ENCODE measurements at regions not wholly inside any gene's neighbourhood (a gene's known extent, or its start where the extent isn't known, plus 50 kb on each side); places are given as distances from the start of the nearest gene placed in this dataset.

DNA sequence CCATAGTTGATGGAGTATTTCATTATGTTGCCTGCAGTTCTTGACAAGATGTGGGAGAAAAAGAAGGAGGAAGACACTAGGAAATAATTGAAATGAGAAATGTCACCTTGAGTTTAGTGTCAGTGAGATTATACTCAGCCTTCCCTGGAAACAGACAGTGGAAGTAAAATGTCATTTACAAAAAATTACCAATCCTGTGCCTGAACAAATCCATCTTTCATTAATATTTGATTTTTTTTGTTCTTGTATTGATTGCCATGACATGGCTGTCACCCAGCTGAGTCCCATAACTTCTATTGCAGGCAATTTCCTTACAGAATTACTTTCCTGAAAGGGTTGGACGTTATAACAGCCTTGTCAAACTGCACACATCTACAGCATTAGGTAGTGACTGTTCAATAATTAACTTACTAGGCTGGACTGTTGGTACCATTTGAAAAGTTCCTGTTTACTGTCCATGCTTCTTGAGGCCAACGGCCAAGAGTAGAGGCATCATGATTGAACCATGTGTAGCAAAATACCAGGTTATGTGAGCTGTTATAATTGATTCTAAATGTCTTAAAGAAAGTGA, 572.2 kb upstream of the LMCD1 start:
- no peak overlapping the region for H3K27ac ChIP-seq (ENCODE audit: low read depth, low read length)
- H3K4me1 ChIP-seq (ENCODE audit: control insufficient read depth, low read length) = no peaks in the 10 kb centered on the region
- H3K9me3 ChIP-seq (ENCODE audit: control insufficient read depth, insufficient read depth, low read length) = no peaks in the 10 kb centered on the region
- no peaks in the 10 kb centered on the region for H3K79me2 ChIP-seq (ENCODE audit: control insufficient read depth, low read length)
- no peaks in the 10 kb centered on the region for H3K9me2 ChIP-seq (replicated peaks; ENCODE audit: control insufficient read depth, low read length)
- no peaks in the 10 kb centered on the region for H3K27me3 ChIP-seq (ENCODE audit: control insufficient read depth, low read length)
- no peaks in the 10 kb centered on the region for H3K36me3 ChIP-seq (ENCODE audit: control insufficient read depth, low read length)
- no peak for TF ChIP-seq EZH2phosphoT487 (IDR thresholded peaks at IDR 0.05; ENCODE audit: borderline replicate concordance, low read length)
- no peaks in the 10 kb centered on the region for H3F3A ChIP-seq (ENCODE audit: control insufficient read depth, insufficient read depth)
- H4K20me1 ChIP-seq (ENCODE audit: control insufficient read depth, insufficient read depth, low read depth, low read length) = no peaks in the 10 kb centered on the region
- no peak overlapping the region for H3K4me3 ChIP-seq (ENCODE audit: low read length)
- H3K4me2 ChIP-seq (ENCODE audit: low read length) = no peak overlapping the region

DNA sequence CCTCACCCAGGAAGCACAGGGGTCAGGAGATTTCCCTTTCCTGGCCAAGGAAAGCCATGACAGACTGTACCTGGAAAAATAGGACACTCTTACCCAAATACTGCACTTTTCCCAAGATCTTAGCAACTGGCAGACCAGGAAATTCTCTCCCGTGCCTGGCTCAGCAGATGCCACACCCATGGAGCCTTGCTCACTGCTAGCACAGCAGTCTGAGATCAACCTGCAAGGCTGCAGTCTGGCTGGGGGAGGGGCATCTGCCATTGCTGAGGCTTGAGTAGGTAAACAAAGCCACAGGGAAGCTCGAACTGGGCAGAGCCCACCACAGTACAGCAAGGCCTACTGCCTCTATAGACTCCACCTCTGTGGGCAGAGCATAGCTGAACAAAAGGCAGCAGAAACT, 567.3 kb upstream of the LMCD1 start:
- Histone ChIP-seq H3F3A (ENCODE audit: control insufficient read depth, insufficient read depth) (no peaks in the 10 kb centered on the region), H3K9me2 (replicated peaks; ENCODE audit: control insufficient read depth, low read length) (no peaks in the 10 kb centered on the region), H3K27me3 (ENCODE audit: control insufficient read depth, low read length) (no peaks in the 10 kb centered on the region), H4K20me1 (ENCODE audit: control insufficient read depth, insufficient read depth, low read depth, low read length) (no peaks in the 10 kb centered on the region), H3K9me3 (ENCODE audit: control insufficient read depth, insufficient read depth, low read length) (no peaks in the 10 kb centered on the region), H3K4me1 (ENCODE audit: control insufficient read depth, low read length) (no peaks in the 10 kb centered on the region), H3K36me3 (ENCODE audit: control insufficient read depth, low read length) (no peaks in the 10 kb centered on the region), H3K27ac (ENCODE audit: low read depth, low read length) (no peak overlapping the region), H3K4me2 (ENCODE audit: low read length) (no peak overlapping the region), H3K4me3 (ENCODE audit: low read length) (no peak overlapping the region), H3K79me2 (ENCODE audit: control insufficient read depth, low read length) (no peaks in the 10 kb centered on the region)
- no peak for TF ChIP-seq EZH2phosphoT487 (IDR thresholded peaks at IDR 0.05; ENCODE audit: borderline replicate concordance, low read length)
- TF ChIP-seq, protein P1, sequence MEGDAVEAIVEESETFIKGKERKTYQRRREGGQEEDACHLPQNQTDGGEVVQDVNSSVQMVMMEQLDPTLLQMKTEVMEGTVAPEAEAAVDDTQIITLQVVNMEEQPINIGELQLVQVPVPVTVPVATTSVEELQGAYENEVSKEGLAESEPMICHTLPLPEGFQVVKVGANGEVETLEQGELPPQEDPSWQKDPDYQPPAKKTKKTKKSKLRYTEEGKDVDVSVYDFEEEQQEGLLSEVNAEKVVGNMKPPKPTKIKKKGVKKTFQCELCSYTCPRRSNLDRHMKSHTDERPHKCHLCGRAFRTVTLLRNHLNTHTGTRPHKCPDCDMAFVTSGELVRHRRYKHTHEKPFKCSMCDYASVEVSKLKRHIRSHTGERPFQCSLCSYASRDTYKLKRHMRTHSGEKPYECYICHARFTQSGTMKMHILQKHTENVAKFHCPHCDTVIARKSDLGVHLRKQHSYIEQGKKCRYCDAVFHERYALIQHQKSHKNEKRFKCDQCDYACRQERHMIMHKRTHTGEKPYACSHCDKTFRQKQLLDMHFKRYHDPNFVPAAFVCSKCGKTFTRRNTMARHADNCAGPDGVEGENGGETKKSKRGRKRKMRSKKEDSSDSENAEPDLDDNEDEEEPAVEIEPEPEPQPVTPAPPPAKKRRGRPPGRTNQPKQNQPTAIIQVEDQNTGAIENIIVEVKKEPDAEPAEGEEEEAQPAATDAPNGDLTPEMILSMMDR (IDR thresholded peaks at IDR 0.05; ENCODE audit: low read depth, low read length, poor library complexity, severe bottlenecking) = no peak

DNA sequence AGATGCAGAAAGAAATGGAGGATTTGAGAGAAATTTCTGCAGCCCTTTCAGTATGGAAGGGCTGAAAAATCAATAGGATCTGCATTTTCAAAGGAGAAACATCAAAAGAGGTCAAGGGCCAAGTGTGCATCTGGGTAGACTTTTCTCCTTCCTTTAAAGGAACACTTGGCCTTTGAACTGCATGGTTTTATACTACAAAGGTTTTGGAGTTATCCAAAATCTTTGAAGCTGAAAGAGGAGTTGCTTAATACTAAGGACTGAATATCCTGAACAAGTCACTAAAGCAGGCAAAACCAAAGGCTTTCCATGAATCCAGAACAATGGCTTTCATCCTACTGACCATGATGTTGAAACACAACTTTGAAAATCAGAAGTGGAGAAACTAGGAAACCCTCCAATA, 553.7 kb upstream of the LMCD1 start:
- TF ChIP-seq EZH2phosphoT487 (IDR thresholded peaks at IDR 0.05; ENCODE audit: borderline replicate concordance, low read length) = no peak
- TF ChIP-seq, protein P1 (IDR thresholded peaks at IDR 0.05; ENCODE audit: low read depth, low read length, poor library complexity, severe bottlenecking) = no peak
- no peaks in the 10 kb centered on the region for H3K79me2 ChIP-seq (ENCODE audit: control insufficient read depth, low read length)
- H3K9me2 ChIP-seq (replicated peaks; ENCODE audit: control insufficient read depth, low read length) = no peaks in the 10 kb centered on the region
- H3K36me3 ChIP-seq (ENCODE audit: control insufficient read depth, low read length) = no peaks in the 10 kb centered on the region
- no peak overlapping the region for H3K27ac ChIP-seq (ENCODE audit: low read depth, low read length)
- H3K27me3 ChIP-seq (ENCODE audit: control insufficient read depth, low read length) = no peaks in the 10 kb centered on the region
- H3K4me1 ChIP-seq (ENCODE audit: control insufficient read depth, low read length) = no peaks in the 10 kb centered on the region
- no peaks in the 10 kb centered on the region for H3F3A ChIP-seq (ENCODE audit: control insufficient read depth, insufficient read depth)
- H3K4me3 ChIP-seq (ENCODE audit: low read length) = no peak overlapping the region
- H3K9me3 ChIP-seq (ENCODE audit: control insufficient read depth, insufficient read depth, low read length) = no peaks in the 10 kb centered on the region
- no peak overlapping the region for H3K4me2 ChIP-seq (ENCODE audit: low read length)
- H4K20me1 ChIP-seq (ENCODE audit: control insufficient read depth, insufficient read depth, low read depth, low read length) = no peaks in the 10 kb centered on the region

DNA sequence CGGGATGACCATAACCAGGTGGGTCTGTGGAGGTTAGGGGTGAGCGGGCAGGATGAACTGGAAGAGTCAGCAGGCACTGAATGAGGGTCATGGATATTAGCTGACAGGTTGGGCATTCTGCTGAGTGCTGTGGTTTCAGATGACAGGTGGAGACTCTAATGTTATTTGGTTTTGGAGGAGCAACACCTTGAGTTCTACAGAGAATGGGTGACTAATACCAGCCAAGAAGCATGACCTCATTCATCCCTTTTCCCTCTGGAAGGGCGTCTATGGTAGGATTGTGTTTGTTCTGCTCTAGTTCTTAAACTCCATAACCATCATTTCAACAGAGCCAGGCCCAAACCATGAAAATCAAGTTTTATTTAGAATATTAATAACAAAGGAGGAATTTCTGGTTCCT, 550.7 kb upstream of the LMCD1 start:
- H3K27ac ChIP-seq (ENCODE audit: low read depth, low read length) = no peak overlapping the region
- no peaks in the 10 kb centered on the region for H4K20me1 ChIP-seq (ENCODE audit: control insufficient read depth, insufficient read depth, low read depth, low read length)
- no peaks in the 10 kb centered on the region for H3K79me2 ChIP-seq (ENCODE audit: control insufficient read depth, low read length)
- H3F3A ChIP-seq (ENCODE audit: control insufficient read depth, insufficient read depth) = no peaks in the 10 kb centered on the region
- no peak overlapping the region for H3K4me2 ChIP-seq (ENCODE audit: low read length)
- H3K9me2 ChIP-seq (replicated peaks; ENCODE audit: control insufficient read depth, low read length) = no peaks in the 10 kb centered on the region
- no peak for TF ChIP-seq EZH2phosphoT487 (IDR thresholded peaks at IDR 0.05; ENCODE audit: borderline replicate concordance, low read length)
- TF ChIP-seq, protein P1 (IDR thresholded peaks at IDR 0.05; ENCODE audit: low read depth, low read length, poor library complexity, severe bottlenecking) = no peak
- no peaks in the 10 kb centered on the region for H3K9me3 ChIP-seq (ENCODE audit: control insufficient read depth, insufficient read depth, low read length)
- no peaks in the 10 kb centered on the region for H3K36me3 ChIP-seq (ENCODE audit: control insufficient read depth, low read length)
- no peaks in the 10 kb centered on the region for H3K4me1 ChIP-seq (ENCODE audit: control insufficient read depth, low read length)
- H3K27me3 ChIP-seq (ENCODE audit: control insufficient read depth, low read length) = no peaks in the 10 kb centered on the region
- no peak overlapping the region for H3K4me3 ChIP-seq (ENCODE audit: low read length)

Measured in DOHH2 (cell line).